Naive thymus-derived CD4-positive, alpha-beta T cell (primary cell): ENCODE measurements at regions not wholly inside any gene's neighbourhood (a gene's known extent, or its start where the extent isn't known, plus 50 kb on each side); places are given as distances from the start of the nearest gene placed in this dataset.

Experiments used
- ATAC-seq: fragments of 150-1000 bp; cut with Tn5 transposase; 2 replicates; pipeline ENCODE4 v1.10.0; 2021; ENCODE audit warnings: mild to moderate bottlenecking, moderate library complexity
- CTCF ChIA-PET: fragments of 350-600 bp; sonication (Branson Sonifier 250); formaldehyde crosslinking; loops from one replicate; lab custom pipeline; 2021; ENCODE audit warnings: antibody characterized with exemption; lab: Charles Lee
- POLR2A ChIA-PET: fragments of 350-600 bp; sonication (Branson Sonifier 250); formaldehyde crosslinking; loops from one replicate; lab custom pipeline; 2021; ENCODE audit warnings: antibody characterized with exemption, inconsistent platforms; lab: Charles Lee
- DNase-seq, 9 donors: peaks; one replicate each; pipeline versions ENCODE4 v3.0.0 to v3.0.0-alpha.2; 2020 to 2022; ENCODE audit warnings: mixed read lengths in 1 of 9
- H3K27ac ChIP-seq: one replicate; pipeline ENCODE4 v1.7.0; 2013; ENCODE audit warnings: mild to moderate bottlenecking, low read depth, low read length, moderate library complexity
- H3K27me3 ChIP-seq, 2 donors: one replicate each; pipeline ENCODE4 v1.7.0; 2013; ENCODE audit warnings: low read length in 2 of 2, mild to moderate bottlenecking in 2 of 2, moderate library complexity in 2 of 2; ENCODE audit not compliant: control insufficient read depth in 2 of 2, insufficient read depth in 2 of 2
- H3K36me3 ChIP-seq, 3 experiments: 1 replicate in 2 of 3; 2 replicates in 1 of 3; pipeline ENCODE4 v1.7.0; 2013; ENCODE audit warnings: low read length in 3 of 3, mild to moderate bottlenecking in 3 of 3, moderate library complexity in 1 of 3; ENCODE audit not compliant: insufficient read depth in 3 of 3, control insufficient read depth in 2 of 3
- H3K4me1 ChIP-seq, 2 donors: one replicate each; pipeline ENCODE4 v1.7.0; 2013; ENCODE audit warnings: low read length in 2 of 2, mild to moderate bottlenecking in 2 of 2, moderate library complexity in 1 of 2; ENCODE audit not compliant: control insufficient read depth in 2 of 2, insufficient read depth in 2 of 2
- H3K4me3 ChIP-seq: 2 replicates; pipeline ENCODE4 v1.7.0; 2013; ENCODE audit warnings: mild to moderate bottlenecking, low read length
- H3K9me3 ChIP-seq, 3 experiments: 1 replicate in 2 of 3; 2 replicates in 1 of 3; pipeline ENCODE4 v1.7.0; 2013; ENCODE audit warnings: low read length in 3 of 3; ENCODE audit not compliant: control insufficient read depth in 2 of 3
- H3K27ac Mint-ChIP-seq, 9 donors: one replicate each; pipeline ENCODE4 v1.8.0; 2020 to 2022; ENCODE audit warnings: mixed read lengths in 9 of 9, mild to moderate bottlenecking in 8 of 9, moderate library complexity in 5 of 9, inconsistent platforms in 2 of 9
- H3K27me3 Mint-ChIP-seq, 5 donors: one replicate each; pipeline ENCODE4 v1.8.0; 2021 to 2022; ENCODE audit warnings: mixed read lengths in 5 of 5, mild to moderate bottlenecking in 1 of 5
- H3K36me3 Mint-ChIP-seq, 5 donors: one replicate each; pipeline ENCODE4 v1.8.0; 2020 to 2022; ENCODE audit warnings: mixed read lengths in 5 of 5, mild to moderate bottlenecking in 3 of 5, inconsistent platforms in 1 of 5
- H3K4me1 Mint-ChIP-seq, 7 donors: one replicate each; pipeline ENCODE4 v1.8.0; 2020 to 2022; ENCODE audit warnings: mixed read lengths in 7 of 7, mild to moderate bottlenecking in 3 of 7, inconsistent platforms in 1 of 7
- H3K4me3 Mint-ChIP-seq, 10 donors: one replicate each; pipeline ENCODE4 v1.8.0; 2020 to 2022; ENCODE audit warnings: mild to moderate bottlenecking in 10 of 10, mixed read lengths in 10 of 10, moderate library complexity in 6 of 10, inconsistent platforms in 2 of 10
- H3K9me3 Mint-ChIP-seq, 11 donors: one replicate each; pipeline ENCODE4 v1.8.0; 2020 to 2022; ENCODE audit warnings: mixed read lengths in 11 of 11, mild to moderate bottlenecking in 4 of 11, inconsistent platforms in 1 of 11, moderate library complexity in 1 of 11
- intact Hi-C, 2 donors: fragments of 100-400 bp; cut with micrococcal nuclease; formaldehyde crosslinking; loops; one replicate each; pipeline ENCODE4 v1.15.1; 2023

DNA sequence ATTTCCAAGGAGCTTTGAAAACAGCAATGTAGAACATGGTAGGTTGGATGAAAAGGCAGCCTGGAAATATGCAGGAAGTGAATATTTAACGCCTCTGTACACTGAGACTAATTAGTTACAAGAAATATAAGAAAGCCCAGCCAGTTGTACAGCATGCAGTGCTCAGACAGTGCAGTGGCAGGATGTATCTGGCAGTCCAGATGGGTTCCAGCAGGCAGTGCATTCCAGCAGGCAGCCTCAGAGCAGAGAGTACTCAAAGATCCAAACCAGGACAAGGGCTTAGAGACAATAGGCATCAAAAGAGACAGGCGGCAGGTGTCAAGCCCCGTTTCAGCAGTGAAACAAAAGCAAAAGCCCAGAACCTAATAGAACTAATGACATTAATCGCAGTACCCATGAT, 2776.3 kb downstream of the PCDH9 start:
- H3K27me3 ChIP-seq: no peaks in the 10 kb centered on the region
- Mint-ChIP-seq H3K36me3 (no peaks in the 10 kb centered on the region), H3K4me3 (no peak overlapping the region), H3K4me1 (no peaks in the 10 kb centered on the region), H3K27ac (no peak overlapping the region), H3K9me3 (peaks cover 0 to 5% (median 2%) of the 10 kb centered on the region in 11 donors), H3K27me3 (no peaks in the 10 kb centered on the region)
- H3K9me3 ChIP-seq: no peaks in the 10 kb centered on the region
- H3K4me1 ChIP-seq: no peaks in the 10 kb centered on the region
- ATAC-seq (no peak), DNase-seq (no peak)
- ChIA-PET POLR2A (no interaction called here), CTCF (no interaction called here)
- no peaks in the 10 kb centered on the region for H3K36me3 ChIP-seq
- no peak overlapping the region for H3K27ac ChIP-seq
- intact Hi-C loops: no loop called here
- no peak overlapping the region for H3K4me3 ChIP-seq

DNA sequence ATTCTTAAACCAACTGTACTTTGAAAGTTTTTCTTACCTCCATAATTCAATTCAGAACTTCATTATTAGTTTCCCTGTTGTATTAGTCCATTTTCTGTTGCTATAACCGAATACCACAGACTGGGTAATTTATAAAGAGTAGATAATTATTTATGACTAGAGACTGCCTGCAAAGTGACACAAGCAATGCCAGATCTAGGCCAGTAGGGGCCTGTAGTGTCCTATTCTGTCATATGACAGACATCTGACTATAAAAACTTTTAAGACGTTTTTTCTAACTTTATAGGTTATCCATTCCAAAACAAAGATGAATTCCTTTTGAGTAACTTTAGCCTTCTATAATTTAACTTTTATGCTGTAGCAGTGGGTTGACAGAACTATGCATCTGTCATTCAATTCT, 2783.8 kb downstream of the PCDH9 start:
- Histone ChIP-seq H3K36me3 (no peaks in the 10 kb centered on the region), H3K4me3 (no peak overlapping the region), H3K9me3 (no peaks in the 10 kb centered on the region), H3K27ac (no peak overlapping the region), H3K27me3 (no peaks in the 10 kb centered on the region), H3K4me1 (no peaks in the 10 kb centered on the region)
- ChIA-PET CTCF (no interaction called here), POLR2A (no interaction called here)
- Mint-ChIP-seq H3K4me1 (no peaks in the 10 kb centered on the region), H3K4me3 (no peak overlapping the region), H3K27ac (no peak overlapping the region), H3K9me3 (peaks cover 0 to 9% (median 1%) of the 10 kb centered on the region in 11 donors), H3K27me3 (no peaks in the 10 kb centered on the region), H3K36me3 (no peaks in the 10 kb centered on the region)
- DNase-seq (no peak), ATAC-seq (no peak)
- intact Hi-C loops: no loop called here

DNA sequence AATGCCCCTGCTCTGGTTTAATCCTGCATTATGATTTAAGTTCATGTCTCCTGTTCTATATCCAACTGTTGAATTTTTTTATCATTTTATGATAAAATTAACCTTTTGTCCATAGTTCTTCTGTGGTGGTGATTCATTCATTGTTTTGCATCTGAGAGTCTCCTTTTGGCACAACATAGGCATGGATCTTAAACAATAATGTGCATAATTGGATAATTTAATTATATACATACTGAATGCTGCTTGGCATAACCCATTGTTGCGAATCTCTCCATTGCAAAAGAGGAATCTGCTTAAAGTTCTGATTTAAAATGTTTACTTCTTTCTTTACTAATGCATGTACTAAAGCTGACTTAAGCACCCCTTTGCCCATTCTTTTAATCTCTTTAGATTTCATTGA, 2788.4 kb downstream of the PCDH9 start:
- H3K4me3 Mint-ChIP-seq: no peak overlapping the region
- peaks cover 0 to 5% (median 0%) of the 10 kb centered on the region in 11 donors for H3K9me3 Mint-ChIP-seq
- H3K9me3 ChIP-seq: no peaks in the 10 kb centered on the region
- H3K4me1 Mint-ChIP-seq: no peaks in the 10 kb centered on the region
- H3K36me3 Mint-ChIP-seq: no peaks in the 10 kb centered on the region
- H3K27ac Mint-ChIP-seq: no peak overlapping the region
- ATAC-seq: no peak
- intact Hi-C loops: no loop called here
- no peaks in the 10 kb centered on the region for H3K27me3 Mint-ChIP-seq
- H3K27ac ChIP-seq: no peak overlapping the region
- no peaks in the 10 kb centered on the region for H3K36me3 ChIP-seq
- CTCF ChIA-PET: no interaction called here
- H3K4me1 ChIP-seq: no peaks in the 10 kb centered on the region
- POLR2A ChIA-PET: no interaction called here
- no peak overlapping the region for H3K4me3 ChIP-seq
- DNase-seq: no peak
- H3K27me3 ChIP-seq: no peaks in the 10 kb centered on the region

DNA sequence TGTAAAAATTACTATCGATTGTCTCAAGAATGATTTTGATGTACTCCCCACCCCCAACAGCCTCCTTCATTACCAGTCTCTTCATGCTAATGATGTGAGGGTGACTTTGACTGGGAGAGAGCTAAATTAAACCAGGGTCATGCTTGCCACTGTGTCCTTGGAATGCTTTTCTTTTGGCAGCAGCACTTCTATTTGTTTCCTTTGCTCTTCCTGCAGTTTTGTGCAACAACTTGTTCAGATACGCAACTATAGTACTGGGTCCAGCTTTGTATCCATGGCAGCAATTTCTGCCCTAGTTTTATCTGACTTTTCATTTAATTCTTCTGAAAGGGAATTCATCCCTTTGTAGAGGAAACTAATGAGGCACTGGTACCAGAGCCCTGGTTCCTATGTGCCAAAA, 2792.1 kb downstream of the PCDH9 start:
- DNase-seq (no peak), ATAC-seq (no peak)
- H3K27me3 ChIP-seq: no peaks in the 10 kb centered on the region
- H3K36me3 ChIP-seq: no peaks in the 10 kb centered on the region
- no peaks in the 10 kb centered on the region for H3K9me3 ChIP-seq
- no peak overlapping the region for H3K4me3 Mint-ChIP-seq
- H3K27me3 Mint-ChIP-seq: no peaks in the 10 kb centered on the region
- H3K4me1 Mint-ChIP-seq: no peaks in the 10 kb centered on the region
- CTCF ChIA-PET: no interaction called here
- H3K36me3 Mint-ChIP-seq: no peaks in the 10 kb centered on the region
- no peak overlapping the region for H3K4me3 ChIP-seq
- no peak overlapping the region for H3K27ac Mint-ChIP-seq
- no peaks in the 10 kb centered on the region for H3K4me1 ChIP-seq
- POLR2A ChIA-PET: no interaction called here
- intact Hi-C loops: loop anchor here in 1 of 2 donors (10.0 kb wide), 1 partner anchor 1023 kb away; no protein-coding TSS in a partner anchor
- peaks cover 0 to 12% (median 2%) of the 10 kb centered on the region in 11 donors for H3K9me3 Mint-ChIP-seq
- H3K27ac ChIP-seq: no peak overlapping the region

DNA sequence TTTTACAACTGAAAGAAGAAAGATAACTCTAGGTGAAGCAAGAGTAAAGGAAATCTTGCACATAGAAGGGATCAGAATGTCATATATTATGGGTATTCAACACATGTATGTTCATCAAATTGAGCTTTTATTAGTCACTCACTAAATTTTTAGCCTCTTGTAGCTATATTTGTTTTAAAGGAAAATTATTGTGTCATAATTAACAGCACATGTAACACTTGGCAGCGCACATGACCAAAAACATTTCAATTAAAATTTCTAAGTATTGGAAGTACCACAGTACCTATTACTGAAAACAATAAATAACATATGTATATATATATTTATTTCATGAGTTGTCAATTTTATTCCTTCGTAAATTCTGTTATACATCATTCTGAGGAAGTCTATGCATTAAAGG, 2800.4 kb downstream of the PCDH9 start:
- ChIA-PET POLR2A (no interaction called here), CTCF (no interaction called here)
- Histone ChIP-seq H3K36me3 (no peaks in the 10 kb centered on the region), H3K4me3 (no peak overlapping the region), H3K4me1 (no peaks in the 10 kb centered on the region), H3K27me3 (no peaks in the 10 kb centered on the region), H3K9me3 (no peaks in the 10 kb centered on the region), H3K27ac (no peak overlapping the region)
- H3K4me1 Mint-ChIP-seq: no peaks in the 10 kb centered on the region
- peaks cover 0 to 7% (median 0%) of the 10 kb centered on the region in 11 donors for H3K9me3 Mint-ChIP-seq
- intact Hi-C loops: loop anchor here in 1 of 2 donors (10.0 kb wide), 1 partner anchor 1015 kb away; no protein-coding TSS in a partner anchor
- no peak overlapping the region for H3K27ac Mint-ChIP-seq
- no peaks in the 10 kb centered on the region for H3K27me3 Mint-ChIP-seq
- DNase-seq: no peak
- ATAC-seq: no peak
- H3K36me3 Mint-ChIP-seq: no peaks in the 10 kb centered on the region
- no peak overlapping the region for H3K4me3 Mint-ChIP-seq

DNA sequence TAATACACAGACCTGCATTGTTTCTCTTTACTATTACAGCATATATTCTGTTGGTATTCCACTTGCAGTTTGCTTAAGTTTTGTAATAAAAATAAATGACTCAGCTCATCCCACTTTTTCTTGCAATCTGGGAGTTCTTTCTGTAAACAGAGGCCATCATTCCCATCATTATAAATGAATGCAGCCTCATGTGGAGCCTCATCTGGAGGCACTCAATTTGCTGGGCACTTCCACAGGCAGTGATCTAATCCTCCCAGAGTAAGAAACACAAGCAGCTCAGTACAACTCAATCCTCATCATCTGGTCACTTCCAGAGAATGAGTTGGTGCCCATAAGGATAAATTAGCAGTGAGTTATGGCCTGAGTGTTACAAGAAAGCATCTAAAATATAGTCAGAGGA, 2801.9 kb downstream of the PCDH9 start:
- no peak for DNase-seq
- Histone ChIP-seq H3K4me3 (no peak overlapping the region), H3K36me3 (no peaks in the 10 kb centered on the region), H3K27me3 (no peaks in the 10 kb centered on the region), H3K9me3 (no peaks in the 10 kb centered on the region), H3K27ac (no peak overlapping the region), H3K4me1 (no peaks in the 10 kb centered on the region)
- CTCF ChIA-PET: no interaction called here
- Mint-ChIP-seq H3K9me3 (peaks cover 0 to 10% (median 0%) of the 10 kb centered on the region in 11 donors), H3K4me1 (no peaks in the 10 kb centered on the region), H3K27me3 (no peaks in the 10 kb centered on the region), H3K4me3 (no peak overlapping the region), H3K27ac (no peak overlapping the region), H3K36me3 (no peaks in the 10 kb centered on the region)
- intact Hi-C loops: no loop called here
- POLR2A ChIA-PET: no interaction called here
- ATAC-seq: no peak

DNA sequence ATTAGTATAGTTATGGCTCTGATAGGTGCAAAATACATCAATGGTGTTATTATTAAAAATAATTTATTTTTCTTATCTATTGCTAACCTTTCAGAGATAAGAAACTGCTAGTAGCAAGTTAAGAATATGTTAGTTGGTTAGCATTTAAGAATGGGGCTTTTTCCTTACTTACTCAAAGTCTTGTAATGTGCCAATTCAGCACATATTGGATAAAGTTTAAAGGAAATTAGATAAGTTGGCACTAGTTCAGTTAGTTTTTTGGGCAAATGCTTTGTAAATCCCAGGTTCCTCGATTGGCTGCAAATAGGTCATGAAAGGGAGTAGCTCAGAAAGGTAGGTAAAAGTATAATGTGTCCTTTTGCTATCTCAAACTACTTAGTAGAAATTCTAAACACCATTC, 2806.7 kb downstream of the PCDH9 start:
- Mint-ChIP-seq H3K4me1 (no peaks in the 10 kb centered on the region), H3K4me3 (no peak overlapping the region), H3K9me3 (peaks cover 0 to 5% (median 2%) of the 10 kb centered on the region in 11 donors), H3K36me3 (no peaks in the 10 kb centered on the region), H3K27ac (no peak overlapping the region), H3K27me3 (no peaks in the 10 kb centered on the region)
- Histone ChIP-seq H3K36me3 (no peaks in the 10 kb centered on the region), H3K27me3 (no peaks in the 10 kb centered on the region), H3K9me3 (no peaks in the 10 kb centered on the region), H3K27ac (no peak overlapping the region), H3K4me3 (no peak overlapping the region), H3K4me1 (no peaks in the 10 kb centered on the region)
- no peak for ATAC-seq
- ChIA-PET CTCF (no interaction called here), POLR2A (no interaction called here)
- no peak for DNase-seq
- intact Hi-C loops: no loop called here
